ENCODE measurements at regions not wholly inside any gene's neighbourhood (a gene's known extent, or its start where the extent isn't known, plus 50 kb on each side); places are given as distances from the start of the nearest gene placed in this dataset.
A peak's percentile ranks its signal among the peaks of the same experiment; 100 is the strongest.
"Not testable (repeated sequence)": the region's sequence is repeated elsewhere in the genome, so short reads cannot be mapped to it uniquely, and the experiment has no call there.

DNA sequence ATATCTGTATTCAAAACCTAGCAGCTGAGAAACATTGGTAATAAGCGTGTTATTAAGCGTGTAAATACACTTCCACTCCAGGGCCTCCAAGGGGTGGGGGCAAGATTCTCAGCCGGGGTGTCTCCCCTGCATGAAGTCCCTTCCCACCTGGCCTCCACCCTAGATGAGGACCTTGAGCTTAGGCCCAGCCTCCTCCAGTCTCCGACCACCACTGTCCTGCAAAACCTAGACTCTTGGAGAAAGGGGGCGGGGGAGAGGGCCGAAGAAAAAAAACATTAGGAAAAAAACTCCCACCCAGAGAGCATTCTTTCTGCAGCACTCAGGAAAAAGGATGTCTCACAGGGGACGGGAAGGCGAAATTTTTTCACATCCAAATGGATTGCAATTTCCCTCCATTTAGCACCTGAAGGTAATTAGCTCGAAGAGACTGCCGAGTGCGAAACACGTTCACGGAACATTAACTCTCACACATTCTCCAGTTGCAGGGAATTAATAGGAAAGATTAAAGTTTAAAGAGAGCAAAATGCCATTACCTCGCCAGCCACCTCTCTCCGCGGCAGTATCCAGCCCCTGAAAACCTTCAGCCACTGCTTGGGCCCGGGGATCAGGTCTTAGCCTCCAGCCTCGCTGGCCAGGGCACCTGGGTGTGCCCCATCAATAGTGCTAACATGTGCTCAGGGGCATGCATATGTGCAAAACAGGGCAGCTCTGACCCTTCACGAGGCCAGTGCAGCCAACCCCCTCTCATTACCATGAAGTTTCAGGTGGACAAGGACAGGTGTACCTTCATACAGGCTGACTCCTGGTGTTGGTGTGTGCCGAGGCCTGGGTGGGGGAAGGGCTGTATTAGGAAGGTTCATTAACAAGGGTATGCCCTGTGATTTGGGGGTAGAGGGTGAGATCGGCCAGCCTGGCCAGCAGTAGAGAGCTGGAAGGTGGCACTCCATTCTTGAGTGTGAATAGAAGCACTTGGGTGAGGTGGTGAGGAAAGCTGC, 77.2 kb downstream of the HIF1AN start:
- no peak for DNase-seq (ENCODE audit: low spot score)

GRCh38 chr10:100613846-100614245, 78.1 kb downstream of the HIF1AN start:
- no peak for DNase-seq (ENCODE audit: low spot score)

- DNase-seq (ENCODE audit: low spot score), result no peak
Measured at GRCh38 chr10:100614429-100615095, 78.8 kb downstream of the HIF1AN start.

GRCh38 chr10:100615241-100615640, 79.5 kb downstream of the HIF1AN start:
- DNase-seq (ENCODE audit: low spot score), result no peak

GRCh38 chr10:100615908-100616307, 80.2 kb downstream of the HIF1AN start:
- no peak for DNase-seq (ENCODE audit: low spot score)

GRCh38 chr10:100618091-100618615, 82.4 kb downstream of the HIF1AN start:
- DNase-seq (ENCODE audit: low spot score), result no peak

DNA sequence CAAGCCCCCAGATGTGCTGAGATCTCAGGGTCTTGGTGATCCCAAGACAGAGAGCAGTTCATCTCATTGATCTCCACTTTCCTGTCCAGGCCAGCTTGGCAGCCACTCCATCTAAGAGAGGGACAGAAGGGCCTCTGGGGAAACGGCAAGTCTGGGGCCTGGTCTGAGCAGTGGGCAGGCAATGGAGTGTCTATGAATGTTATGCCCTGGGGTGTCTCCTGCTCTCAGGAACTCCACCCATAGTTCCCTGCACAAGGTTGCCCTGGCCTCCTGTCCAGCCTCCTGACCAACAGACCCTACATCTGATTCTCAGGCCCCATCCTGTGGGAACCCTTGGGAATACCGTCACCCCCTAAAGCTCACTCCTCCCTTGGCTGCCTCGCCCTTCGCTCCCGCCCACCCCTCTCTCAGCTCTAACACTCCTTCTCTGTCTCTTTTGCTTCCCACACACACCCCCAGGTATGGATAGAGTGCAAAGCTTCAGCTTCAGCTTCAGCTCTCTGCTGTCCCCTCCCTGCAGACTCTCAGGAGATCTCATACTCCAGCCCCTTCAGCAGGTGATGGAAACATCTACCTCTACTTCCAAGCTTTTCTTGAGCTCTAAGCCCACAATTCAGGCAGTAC, 83.0 kb downstream of the HIF1AN start:
- DNase-seq (ENCODE audit: low spot score), result no peak

- DNase-seq (ENCODE audit: low spot score), result no peak
Measured at GRCh38 chr10:100620087-100620835, 84.5 kb downstream of the HIF1AN start.

- no peak for DNase-seq (ENCODE audit: low spot score)
Measured at GRCh38 chr10:100621360-100622205, 85.8 kb downstream of the HIF1AN start.

DNA sequence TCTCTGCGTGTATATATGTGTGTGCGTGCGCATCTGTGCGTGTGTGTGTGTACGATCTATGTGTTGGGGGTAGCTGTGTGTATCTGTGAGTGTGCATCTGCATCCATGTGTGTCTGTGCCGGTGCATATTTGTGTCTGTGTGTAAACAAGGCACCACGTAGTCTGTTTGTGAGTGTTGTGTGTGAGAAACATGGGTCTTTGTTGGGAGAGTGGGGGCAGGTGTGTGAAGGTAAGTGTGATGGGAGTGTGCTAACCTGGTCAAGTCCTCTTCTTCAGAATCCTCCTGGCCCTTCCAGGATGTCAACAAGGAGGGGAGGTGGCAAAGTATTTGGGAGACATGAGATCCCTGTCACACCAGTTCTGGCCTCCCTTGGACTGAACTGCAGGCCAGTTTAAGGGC, 87.2 kb downstream of the HIF1AN start:
- no peak for DNase-seq (ENCODE audit: low spot score)

- DNase-seq (ENCODE audit: low spot score), result no peak
Measured at GRCh38 chr10:100623521-100624230, 87.9 kb downstream of the HIF1AN start.

- no peak for DNase-seq (ENCODE audit: low spot score)
Measured at GRCh38 chr10:100624298-100624697, 88.6 kb downstream of the HIF1AN start.

GRCh38 chr10:100625816-100626215, 90.1 kb downstream of the HIF1AN start:
- no peak for DNase-seq (ENCODE audit: low spot score)

DNA sequence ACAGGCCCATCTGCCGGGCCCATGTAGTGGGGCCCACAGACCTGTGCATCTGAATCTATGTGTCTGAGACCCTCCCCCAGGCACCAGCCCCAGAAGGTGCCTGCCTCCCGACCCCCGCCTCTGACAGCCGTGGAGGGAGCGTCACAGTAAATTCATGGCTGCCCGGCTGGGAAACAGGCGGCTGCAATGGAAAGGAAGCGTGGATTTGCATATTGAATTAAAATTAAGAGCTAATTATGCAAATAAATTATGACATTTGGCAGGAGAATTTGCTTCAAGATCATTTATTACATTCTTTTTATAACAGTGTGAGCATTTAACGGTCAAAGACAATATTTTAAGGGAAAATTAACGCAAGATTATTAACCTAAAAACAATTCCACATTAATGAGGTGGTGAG, 92.3 kb downstream of the HIF1AN start:
- DNase-seq (ENCODE audit: low spot score), result no peak

DNA sequence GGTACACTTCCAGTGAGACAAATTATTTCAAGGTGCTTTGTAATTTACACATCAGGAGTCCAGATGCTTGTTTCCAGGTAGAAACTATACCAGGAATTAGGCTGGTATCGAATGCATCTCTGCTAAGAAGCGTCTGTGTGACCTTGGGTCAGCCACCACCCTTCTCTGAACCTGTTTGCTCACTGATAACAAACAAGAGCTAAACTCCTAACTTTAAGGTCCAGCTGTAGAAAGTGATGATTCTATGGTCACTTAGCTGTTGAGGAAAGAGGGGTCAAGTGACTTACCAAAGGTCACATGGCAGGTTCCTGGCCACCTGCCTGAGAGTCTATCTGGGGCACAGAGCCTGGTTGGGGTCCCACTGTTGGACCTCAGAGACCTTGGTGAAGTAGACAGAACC, 95.4 kb downstream of the HIF1AN start:
- no peak for DNase-seq (ENCODE audit: low spot score)

- DNase-seq (ENCODE audit: low spot score), result no peak
Measured at GRCh38 chr10:100632027-100632426, 96.3 kb downstream of the HIF1AN start.

DNA sequence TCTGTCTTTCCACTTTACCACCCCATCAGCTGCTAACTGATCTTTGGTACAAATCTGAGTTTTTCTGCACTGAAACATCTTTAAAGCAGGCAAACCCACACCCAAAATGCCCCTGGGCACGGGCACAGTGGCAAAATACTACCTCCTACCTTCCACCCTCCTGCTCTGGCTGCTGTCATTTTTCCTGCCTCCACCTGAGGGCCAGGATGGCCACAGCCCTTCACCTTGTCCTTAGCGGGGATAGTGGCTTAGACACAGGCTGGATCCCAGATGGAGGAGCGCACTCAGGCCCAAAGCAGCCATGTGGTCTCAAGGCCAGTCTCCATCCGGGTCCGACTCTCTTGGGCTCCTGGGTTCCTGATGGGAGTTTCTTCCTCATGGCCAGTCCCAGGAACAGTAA, 98.3 kb downstream of the HIF1AN start:
- DNase-seq (ENCODE audit: low spot score), result no peak

- no peak for DNase-seq (ENCODE audit: low spot score)
Measured at GRCh38 chr10:100636848-100637553, 101.3 kb downstream of the HIF1AN start.

GRCh38 chr10:100637785-100638184, 102.0 kb downstream of the HIF1AN start:
- DNase-seq (ENCODE audit: low spot score), result peak; percentile 43

DNA sequence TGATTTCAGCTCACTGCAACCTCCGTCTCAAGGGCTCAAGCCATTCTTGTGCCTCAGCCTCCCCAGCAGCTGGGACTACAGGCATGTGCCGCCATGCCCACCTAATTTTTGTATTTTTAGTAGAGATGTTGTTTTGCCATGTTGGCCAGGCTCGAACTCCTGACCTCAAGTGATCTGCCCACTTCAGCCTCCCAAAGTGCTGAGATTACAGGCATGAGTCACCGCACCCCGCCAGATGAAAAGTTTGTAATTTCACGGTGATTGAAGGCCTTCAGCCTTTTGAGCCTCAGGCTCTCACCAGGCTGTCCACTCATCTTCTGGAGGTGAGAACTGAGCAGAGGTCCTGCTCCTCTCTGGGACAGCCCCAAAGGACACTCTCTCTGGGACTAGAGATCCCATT, 103.2 kb downstream of the HIF1AN start:
- not testable (repeated sequence) for DNase-seq (ENCODE audit: low spot score)

Measured in D341Med (cell line).